ENCODE measurements at regions not wholly inside any gene's neighbourhood (a gene's known extent, or its start where the extent isn't known, plus 50 kb on each side); places are given as distances from the start of the nearest gene placed in this dataset.
"Not testable (repeated sequence)": the region's sequence is repeated elsewhere in the genome, so short reads cannot be mapped to it uniquely, and the experiment has no call there.

DNA sequence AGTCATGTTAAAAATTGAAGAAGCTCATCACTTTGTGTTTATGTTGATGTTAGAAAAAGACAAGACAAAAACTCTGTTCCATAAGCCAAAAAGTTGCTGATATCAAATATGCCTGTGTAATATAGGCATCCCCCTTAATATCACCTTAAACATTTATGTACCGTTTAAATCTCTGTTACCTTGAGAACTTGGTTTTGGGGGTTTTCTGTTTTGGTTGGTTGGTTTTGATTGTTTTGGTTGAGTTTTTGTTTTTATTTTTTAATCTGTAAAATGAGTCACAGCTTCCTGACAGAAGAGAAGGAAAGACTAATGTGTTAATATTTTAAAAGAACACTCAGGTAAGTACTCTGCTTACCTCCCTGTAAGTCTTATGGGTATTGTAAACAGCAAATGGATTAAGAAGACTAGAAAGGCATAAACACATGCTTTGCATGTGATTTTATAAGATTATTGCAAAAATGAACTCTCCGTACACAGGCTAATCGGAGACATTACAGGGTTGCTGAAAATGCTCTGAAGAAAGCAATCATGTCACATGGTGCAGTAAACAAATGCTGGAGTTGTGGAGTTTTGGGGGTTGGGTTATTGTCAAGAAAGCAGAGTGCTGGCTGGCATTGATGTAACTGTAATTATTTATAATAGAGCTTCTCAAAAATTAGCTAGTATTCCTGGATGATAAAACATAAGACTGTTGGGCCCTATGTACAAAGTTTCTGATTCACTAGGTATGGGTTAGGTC is 69.5 kb upstream of the MBNL1 start:
- no peak for FAIRE-seq

GRCh38 chr3:152200476-152201420 is 68.0 kb upstream of the MBNL1 start:
- no peak for FAIRE-seq

GRCh38 chr3:152202976-152203626 is 65.6 kb upstream of the MBNL1 start:
- no peak for FAIRE-seq

DNA sequence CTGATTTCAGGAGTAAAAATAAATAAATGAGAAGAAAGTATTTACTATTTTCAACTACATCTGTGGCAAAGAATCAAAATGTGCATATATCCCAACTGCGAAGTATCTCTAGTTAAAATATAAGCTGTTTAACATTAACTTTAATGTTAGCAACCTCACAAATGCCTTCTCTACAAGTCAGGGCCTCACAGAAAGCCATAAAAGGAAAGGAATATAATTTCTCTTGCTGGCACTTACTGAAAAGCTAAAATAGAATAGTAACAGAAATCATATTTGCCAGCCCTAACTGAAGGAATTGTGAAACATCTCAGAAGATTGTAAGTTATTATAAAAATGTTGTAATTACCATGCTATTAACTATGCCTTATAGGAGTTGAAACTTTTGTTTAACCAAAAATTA is 65.1 kb upstream of the MBNL1 start:
- no peak for FAIRE-seq

- FAIRE-seq = no peak
These were observed 64.5 kb upstream of the MBNL1 start for GRCh38 chr3:152204218-152204617.

GRCh38 chr3:152205097-152205593 is 63.6 kb upstream of the MBNL1 start:
- no peak for FAIRE-seq

- no peak for FAIRE-seq
These were observed 62.4 kb upstream of the MBNL1 start for GRCh38 chr3:152206243-152206760.

GRCh38 chr3:152208439-152208838 is 60.3 kb upstream of the MBNL1 start:
- no peak for FAIRE-seq

DNA sequence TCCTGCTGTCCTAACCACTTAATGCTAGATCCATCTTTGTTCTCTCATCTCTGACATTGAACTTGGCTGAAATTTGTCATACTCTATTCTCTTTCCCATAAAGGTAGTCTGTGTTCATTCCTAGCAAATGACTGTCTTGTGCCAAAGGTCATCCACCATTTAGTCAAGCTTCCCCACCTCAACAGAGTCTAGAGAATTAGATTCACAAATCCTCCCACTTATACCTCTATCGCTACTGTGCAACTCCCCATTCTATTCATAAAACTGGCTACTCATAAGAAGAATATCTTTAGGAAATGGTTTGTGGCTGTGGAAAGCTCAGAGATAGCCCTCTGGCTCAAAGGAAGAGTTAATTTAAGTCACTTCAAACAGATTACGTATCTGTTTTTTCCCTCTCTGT is 59.7 kb upstream of the MBNL1 start:
- FAIRE-seq = no peak

GRCh38 chr3:152209776-152210175 is 59.0 kb upstream of the MBNL1 start:
- FAIRE-seq = no peak

GRCh38 chr3:152210697-152211096 is 58.0 kb upstream of the MBNL1 start:
- no peak for FAIRE-seq

GRCh38 chr3:152211655-152212054 is 57.1 kb upstream of the MBNL1 start:
- no peak for FAIRE-seq

GRCh38 chr3:152213203-152213602 is 55.5 kb upstream of the MBNL1 start:
- FAIRE-seq = no peak

- no peak for FAIRE-seq
These were observed 54.8 kb upstream of the MBNL1 start for GRCh38 chr3:152213938-152214337.

GRCh38 chr3:152216960-152217865 is 51.5 kb upstream of the MBNL1 start:
- FAIRE-seq = not testable (repeated sequence)

DNA sequence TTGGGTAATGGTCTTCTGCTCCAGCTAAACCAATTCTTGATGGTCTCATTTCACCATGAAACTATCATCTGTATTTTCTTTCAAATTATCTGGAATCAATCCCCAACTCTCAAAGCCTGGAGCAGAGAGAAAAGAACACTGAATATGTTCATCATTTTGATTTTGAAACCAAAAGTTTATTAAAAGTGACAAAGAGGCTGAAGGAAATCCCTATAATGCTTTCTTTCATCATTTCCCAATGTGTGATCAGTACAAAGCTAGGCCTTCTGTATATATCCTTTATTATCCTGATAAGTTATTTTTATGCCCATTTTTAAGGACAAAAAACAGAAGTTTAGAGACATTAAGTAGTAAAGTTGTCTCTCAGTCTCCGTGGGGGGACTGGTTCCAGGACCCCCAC is 50.1 kb upstream of the MBNL1 start:
- no peak for FAIRE-seq
